DOHH2 (cell line): ENCODE measurements at regions not wholly inside any gene's neighbourhood (a gene's known extent, or its start where the extent isn't known, plus 50 kb on each side); places are given as distances from the start of the nearest gene placed in this dataset.

Source experiments
- CTCF ChIP-seq: fragments of 200-600 bp; sonication (generic); IDR thresholded peaks from one replicate; pipeline ENCODE4 v1.5.1; 2014; ENCODE audit warnings: antibody characterized with exemption, mild to moderate bottlenecking, low read depth, low read length; ENCODE audit not compliant: poor library complexity, severe bottlenecking
- EZH2phosphoT487 ChIP-seq: fragments of 200-600 bp; sonication (generic); IDR thresholded peaks from 2 replicates; pipeline ENCODE4 v1.6.1; 2017; ENCODE audit warnings: borderline replicate concordance, mild to moderate bottlenecking, antibody characterized with exemption, low read length, moderate library complexity, mixed read lengths

- TF ChIP-seq CTCF = no peak
- TF ChIP-seq EZH2phosphoT487 = no peak
Measured at GRCh38 chr5:159819591-159820411, 96.5 kb upstream of the ADRA1B start.
